K562 (cell line): ENCODE measurements at regions not wholly inside any gene's neighbourhood (a gene's known extent, or its start where the extent isn't known, plus 50 kb on each side); places are given as distances from the start of the nearest gene placed in this dataset.

Experiments used
- ATAC-seq: fragments of 200-7000 bp; cut with Tn5 transposase; 3 replicates; pipeline ENCODE4 v1.9.1; 2020; ENCODE audit warnings: moderate library complexity
- BruUV-seq: library from RNA; stranded (reverse); fragments of 400-500 nt; replicated peaks from 2 replicates; lab custom pipeline; 2021; lab: Mats Ljungman, UMichigan
- CTCF ChIA-PET: fragments of 300-600 bp; formaldehyde crosslinking; extraction: SDS; loops from one replicate; lab custom pipeline; 2021; ENCODE audit warnings: low intra/inter-chr PET ratio; lab: Yijun Ruan, JAX
- POLR2A ChIA-PET: fragments of 300-600, 350-650 bp; sonication (Branson Sonifier 250); formaldehyde crosslinking; extraction: SDS; loops from one replicate; lab custom pipeline; 2021; ENCODE audit warnings: antibody characterized with exemption, inconsistent platforms; lab: Yijun Ruan, JAX
- DNase-seq, 4 experiments: peaks; one replicate each; pipeline versions ENCODE4 v3.0.0 to v3.0.0-alpha.2; 2011 to 2018; ENCODE audit warnings: low spot score in 3 of 4, mixed read lengths in 3 of 4; ENCODE audit errors: extremely low read depth in 1 of 4
- FAIRE-seq: peaks from 2 replicates; lab custom pipeline; 2011; peaks lifted over from hg19 to GRCh38; lab: Jason Lieb, UNC
- H2AFZ ChIP-seq: 2 replicates; pipeline ENCODE4 v1.6.0; 2011; ENCODE audit warnings: low read depth, low read length, control low read depth, inconsistent platforms
- H3K27ac ChIP-seq: fragments of 200-600 bp; 3 replicates; pipeline ENCODE4 v1.8.0; 2011; ENCODE audit warnings: low read depth, mild to moderate bottlenecking, control low read depth, inconsistent platforms, low read length, moderate library complexity, mixed read lengths; ENCODE audit errors: extremely low read depth
- H3K27me3 ChIP-seq, 2 experiments: fragments of 300-600 bp in 1 of 2; 2 replicates in 1 of 2; 3 replicates in 1 of 2; pipeline versions ENCODE4 v1.6.0 to v1.8.0; 2011; ENCODE audit warnings: inconsistent platforms in 2 of 2, low read length in 2 of 2, mild to moderate bottlenecking in 1 of 2, mixed read lengths in 1 of 2, moderate library complexity in 1 of 2; ENCODE audit not compliant: control insufficient read depth in 2 of 2, insufficient read depth in 2 of 2
- H3K36me3 ChIP-seq: fragments of 300-600 bp; 3 replicates; pipeline ENCODE4 v1.8.0; 2011; ENCODE audit warnings: mild to moderate bottlenecking, low read length, inconsistent platforms; ENCODE audit not compliant: control insufficient read depth, insufficient read depth
- H3K4me1 ChIP-seq, 2 experiments: fragments of 200-600 bp in 1 of 2; replicated peaks in 1 of 2; 2 replicates in 1 of 2; 3 replicates in 1 of 2; pipeline versions ENCODE4 v1.5.1 to v1.8.0; 2011; ENCODE audit warnings: inconsistent platforms in 2 of 2, low read length in 2 of 2, mild to moderate bottlenecking in 1 of 2, mixed read lengths in 1 of 2, moderate library complexity in 1 of 2; ENCODE audit not compliant: control insufficient read depth in 2 of 2, insufficient read depth in 2 of 2
- H3K4me2 ChIP-seq: 2 replicates; pipeline ENCODE4 v1.6.1; 2011; ENCODE audit warnings: low read length, control low read depth, inconsistent platforms, mixed read lengths; ENCODE audit not compliant: insufficient read depth
- H3K4me3 ChIP-seq: fragments of 200-600 bp; sonication (generic), shearing (Covaris generic); 2 replicates; pipeline ENCODE4 v1.5.1; 2016; ENCODE audit warnings: control low read depth, inconsistent platforms
- H3K79me2 ChIP-seq: fragments of 200-600 bp; 3 replicates; pipeline ENCODE4 v1.8.0; 2011; ENCODE audit warnings: low read length, inconsistent platforms; ENCODE audit not compliant: control insufficient read depth, insufficient read depth
- H3K9ac ChIP-seq, 2 experiments: 2 replicates each; pipeline versions ENCODE4 v1.6.0 to v1.6.1; 2011; ENCODE audit warnings: low read depth in 2 of 2, low read length in 2 of 2, control low read depth in 1 of 2, inconsistent platforms in 1 of 2, mild to moderate bottlenecking in 1 of 2, mixed read lengths in 1 of 2; ENCODE audit not compliant: insufficient read depth in 1 of 2
- H3K9me1 ChIP-seq: one replicate; pipeline ENCODE4 v1.6.0; 2011; ENCODE audit warnings: inconsistent platforms, mild to moderate bottlenecking, low read length, moderate library complexity; ENCODE audit not compliant: control insufficient read depth, insufficient read depth
- H3K9me3 ChIP-seq: replicated peaks from 2 replicates; pipeline ENCODE4 v1.5.1; 2011; ENCODE audit warnings: low read depth, low read length, inconsistent platforms; ENCODE audit not compliant: control insufficient read depth, insufficient read depth
- H4K20me1 ChIP-seq: replicated peaks from 2 replicates; pipeline ENCODE4 v1.6.1; 2011; ENCODE audit warnings: low read length, inconsistent platforms, mixed read lengths; ENCODE audit not compliant: control insufficient read depth, insufficient read depth
- SIN3A ChIP-seq, 2 experiments: fragments of 150-350 bp in 1 of 2; IDR thresholded peaks; 2 replicates each; pipeline ENCODE4 v1.6.1; 2011 to 2016; ENCODE audit warnings: borderline replicate concordance in 2 of 2, low read depth in 2 of 2, low read length in 2 of 2, mild to moderate bottlenecking in 2 of 2, moderate library complexity in 2 of 2; ENCODE audit not compliant: control insufficient read depth in 1 of 2
- ZNF512 ChIP-seq: IDR thresholded peaks from 2 replicates; pipeline ENCODE4 v1.6.1; 2016; ENCODE audit warnings: missing genetic modification characterization, missing compliant biosample characterization
- whole genome bisulfite sequencing: fragments of 100-300 bp; shearing (Covaris generic); methylation state at CpG from one replicate; pipeline ENCODE4 v1.1.6; 2016; ENCODE audit warnings: low coverage, mixed read lengths; ENCODE audit not compliant: insufficient coverage; ENCODE audit errors: missing lambda C conversion rate; 5-methylcytosine and 5-hydroxymethylcytosine counted together
- in situ Hi-C: fragments of 300-500 bp; cut with MboI; formaldehyde crosslinking; loops from 4 replicates; pipeline ENCODE4 v1.15.0; 2018; ENCODE audit warnings: inconsistent platforms, mixed read lengths
- intact Hi-C: fragments of 100-400 bp; cut with micrococcal nuclease; formaldehyde crosslinking; loops from 2 replicates; pipeline ENCODE4 v1.14.2; 2022

- Histone ChIP-seq H3K4me2 (no peak overlapping the region), H3K9me1 (no peaks in the 10 kb centered on the region), H3K4me1 (no peaks in the 10 kb centered on the region), H3K9ac (no peak overlapping the region), H3K4me3 (no peak overlapping the region), H4K20me1 (no peaks in the 10 kb centered on the region), H3K9me3 (no peaks in the 10 kb centered on the region), H3K79me2 (no peaks in the 10 kb centered on the region), H3K36me3 (no peaks in the 10 kb centered on the region), H2AFZ (no peak overlapping the region), H3K27ac (no peak overlapping the region), H3K27me3 (peaks cover 2 to 53% of the 10 kb centered on the region in 2 experiments)
- no TSS peak for BruUV-seq
- intact Hi-C loops (no loop called here), in situ Hi-C loops (no loop called here)
- DNase-seq (no peak), FAIRE-seq (no peak), ATAC-seq (no peak)
- ChIA-PET POLR2A (interaction anchor here (0.6 kb wide), 1 partner anchor 14 kb away, joined by 3 read pairs; no protein-coding TSS in a partner anchor), CTCF (no interaction called here)
- 4% methylated on average over 4 of the region's 5 CpGs for WGBS
- peak; percentile 76 for TF ChIP-seq ZNF512 (tag)
- TF ChIP-seq SIN3A (IDR thresholded peaks at IDR 0.05; ENCODE audit: borderline replicate concordance in 2 of 2, control insufficient read depth in 1 of 2, low read depth in 2 of 2, low read length in 2 of 2), result no peak
Observed at GRCh38 chr14:101399737-101400517, 161.4 kb upstream of the DIO3 start.
